Medulla oblongata (tissue), 1 donor: ENCODE measurements at regions not wholly inside any gene's neighbourhood (a gene's known extent, or its start where the extent isn't known, plus 50 kb on each side); places are given as distances from the start of the nearest gene placed in this dataset.
A peak's percentile ranks its signal among the peaks of the same experiment; 100 is the strongest.

Experiments
- DNase-seq: peaks from one replicate; pipeline ENCODE4 v3.0.0-alpha.2; 2015; ENCODE audit errors: extremely low spot score

- DNase-seq, result peak; percentile 81
These were observed 131.6 kb downstream of the AQP9 start for GRCh38 chr15:58269455-58270414.

DNA sequence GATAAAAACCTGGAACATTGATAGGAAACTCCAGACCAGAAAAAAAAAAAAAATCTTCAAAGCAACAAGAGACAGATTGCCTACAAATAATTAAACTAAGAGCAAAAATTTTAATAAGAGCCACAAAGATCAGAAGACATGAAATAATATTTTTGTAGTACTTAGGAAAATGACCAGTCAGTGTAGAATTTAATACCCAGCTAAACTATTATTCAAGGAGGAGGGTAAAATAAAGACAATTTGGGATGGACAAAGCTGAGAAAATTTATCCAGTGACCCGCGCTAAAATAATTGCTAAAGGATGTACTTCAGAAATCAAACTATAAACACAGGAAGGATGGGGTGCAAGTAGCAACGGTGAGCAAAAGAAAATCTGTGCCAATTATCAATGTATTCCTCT lies 133.2 kb downstream of the AQP9 start:
- no peak for DNase-seq

DNA sequence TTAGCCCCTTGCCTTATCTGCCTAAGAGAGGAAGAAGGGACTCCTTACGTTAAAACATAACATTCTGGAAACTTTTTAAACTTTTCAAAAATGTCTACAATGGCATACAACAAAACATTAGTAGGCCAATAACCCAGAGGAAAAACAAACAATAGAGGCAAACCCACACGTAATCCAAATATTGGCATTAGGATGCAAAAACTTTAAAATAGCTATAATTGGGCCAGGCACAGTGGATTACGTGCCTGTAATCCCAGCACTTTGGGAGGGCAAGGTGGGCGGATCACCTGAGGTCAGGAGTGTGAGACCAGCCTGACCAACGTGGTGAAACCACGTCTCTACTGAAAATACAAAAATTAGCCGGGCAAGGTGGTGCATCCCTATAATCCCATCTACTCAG lies 134.9 kb downstream of the AQP9 start:
- no peak for DNase-seq

- no peak for DNase-seq
These were observed 136.7 kb downstream of the AQP9 start for GRCh38 chr15:58274885-58275284.

DNA sequence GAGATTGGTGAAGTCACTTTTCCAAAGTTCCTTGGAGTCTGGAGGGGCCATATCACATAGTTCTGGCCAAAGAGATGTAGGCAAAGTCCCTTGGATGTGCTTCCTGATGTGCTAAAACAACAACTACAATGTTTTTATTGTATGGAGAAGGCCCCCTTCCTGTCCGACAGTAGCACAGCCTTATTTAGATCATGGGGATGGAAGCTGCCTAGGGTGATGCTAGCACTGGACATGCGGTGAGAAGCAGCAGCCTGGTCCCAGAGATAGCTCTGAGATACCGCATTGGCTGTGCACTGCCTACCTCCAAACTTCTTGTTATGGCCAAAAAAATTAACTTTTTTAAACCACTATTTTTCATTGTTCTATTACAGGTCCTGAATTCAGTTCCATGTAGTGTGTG lies 137.6 kb downstream of the AQP9 start:
- DNase-seq, result no peak

GRCh38 chr15:58276924-58277323 lies 138.7 kb downstream of the AQP9 start:
- no peak for DNase-seq

DNA sequence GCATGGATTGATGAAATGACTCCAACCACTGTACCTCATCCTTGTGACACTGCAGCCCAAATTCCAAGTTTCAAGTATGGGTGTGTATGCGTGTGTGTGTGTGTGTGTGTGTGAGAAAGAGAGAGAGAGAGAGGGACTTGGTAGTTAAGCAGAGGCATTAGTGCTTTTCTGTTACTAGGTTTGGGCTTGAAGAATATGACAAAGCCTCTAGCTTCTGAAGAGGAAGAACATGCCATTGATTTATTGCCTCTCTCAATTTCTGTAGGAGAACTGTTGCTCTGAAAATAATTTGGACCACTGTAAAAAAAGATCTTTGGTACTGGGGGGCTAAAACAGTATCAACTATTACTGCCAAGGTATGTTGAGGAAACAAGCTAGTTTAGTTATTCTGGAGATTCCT lies 139.2 kb downstream of the AQP9 start:
- no peak for DNase-seq

GRCh38 chr15:58279106-58279505 lies 140.9 kb downstream of the AQP9 start:
- no peak for DNase-seq

DNA sequence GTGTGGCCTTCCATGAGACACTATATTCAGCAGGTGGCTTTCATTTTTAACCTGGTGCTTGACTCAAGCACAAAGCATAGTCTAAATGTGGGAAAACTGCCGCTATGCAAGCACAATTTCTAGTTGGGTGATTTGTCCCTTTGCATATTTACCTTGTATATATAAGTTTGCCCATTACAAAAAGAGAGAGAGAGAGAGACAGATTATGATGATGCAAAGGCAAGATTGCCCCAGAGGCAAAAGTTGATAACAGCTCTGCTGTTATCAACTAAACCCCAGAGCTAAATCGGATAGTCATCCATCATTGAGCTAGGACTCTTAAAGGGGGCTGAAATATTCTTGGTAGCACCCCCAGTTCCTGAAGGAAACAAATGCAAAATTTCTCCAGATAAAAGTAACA lies 141.5 kb downstream of the AQP9 start:
- DNase-seq, result no peak

DNA sequence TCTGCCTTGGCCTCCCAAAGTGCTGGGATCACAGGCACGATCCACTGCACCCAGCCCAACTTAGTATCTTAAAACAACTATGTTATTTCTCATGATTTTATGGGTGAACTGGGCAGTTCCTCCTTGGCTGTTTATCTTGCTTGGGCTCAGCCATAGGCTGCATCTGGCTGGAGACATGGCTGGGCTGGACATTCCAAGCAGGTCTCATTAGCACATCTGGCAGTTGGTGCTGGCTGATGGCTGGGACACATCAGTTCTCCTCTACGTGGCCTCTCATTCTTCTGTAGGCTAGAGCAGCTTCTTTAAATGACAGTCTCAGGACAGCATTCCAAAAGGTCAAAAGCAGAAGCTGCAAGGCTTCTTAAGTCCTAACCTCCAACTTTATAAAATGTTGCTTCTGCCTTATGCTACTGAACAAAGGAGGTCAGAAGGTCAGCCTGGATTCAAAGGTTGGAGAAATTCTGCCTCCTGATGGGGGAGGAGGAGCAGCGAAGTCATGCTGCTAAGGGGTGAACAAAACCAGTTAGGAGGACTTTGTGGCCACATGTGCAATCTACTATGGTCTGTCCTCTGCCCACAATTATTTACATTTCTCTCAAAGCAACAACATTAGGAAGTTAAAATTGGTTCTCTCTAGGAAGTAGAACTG lies 144.0 kb downstream of the AQP9 start:
- no peak for DNase-seq

- no peak for DNase-seq
These were observed 145.1 kb downstream of the AQP9 start for GRCh38 chr15:58283302-58283701.

DNA sequence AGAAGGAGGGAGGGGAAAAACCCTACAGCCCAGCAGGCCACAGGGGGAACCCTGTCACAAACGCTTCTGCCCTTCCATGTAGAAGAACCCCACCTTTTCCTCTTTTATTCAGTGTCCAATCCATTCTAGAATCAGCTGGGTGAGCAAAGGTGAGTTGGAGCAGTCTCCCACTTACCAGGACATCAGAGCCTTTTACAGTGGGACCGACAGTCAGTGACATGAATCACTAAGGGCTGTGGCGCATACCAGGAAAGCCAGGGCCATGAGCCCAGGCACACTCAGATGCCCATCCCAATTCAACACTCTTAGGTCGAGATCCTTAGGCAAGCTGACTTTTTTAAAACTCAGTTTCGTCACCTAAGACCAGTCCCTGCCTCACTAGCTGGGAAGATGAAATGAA lies 146.1 kb downstream of the AQP9 start:
- DNase-seq, result no peak

DNA sequence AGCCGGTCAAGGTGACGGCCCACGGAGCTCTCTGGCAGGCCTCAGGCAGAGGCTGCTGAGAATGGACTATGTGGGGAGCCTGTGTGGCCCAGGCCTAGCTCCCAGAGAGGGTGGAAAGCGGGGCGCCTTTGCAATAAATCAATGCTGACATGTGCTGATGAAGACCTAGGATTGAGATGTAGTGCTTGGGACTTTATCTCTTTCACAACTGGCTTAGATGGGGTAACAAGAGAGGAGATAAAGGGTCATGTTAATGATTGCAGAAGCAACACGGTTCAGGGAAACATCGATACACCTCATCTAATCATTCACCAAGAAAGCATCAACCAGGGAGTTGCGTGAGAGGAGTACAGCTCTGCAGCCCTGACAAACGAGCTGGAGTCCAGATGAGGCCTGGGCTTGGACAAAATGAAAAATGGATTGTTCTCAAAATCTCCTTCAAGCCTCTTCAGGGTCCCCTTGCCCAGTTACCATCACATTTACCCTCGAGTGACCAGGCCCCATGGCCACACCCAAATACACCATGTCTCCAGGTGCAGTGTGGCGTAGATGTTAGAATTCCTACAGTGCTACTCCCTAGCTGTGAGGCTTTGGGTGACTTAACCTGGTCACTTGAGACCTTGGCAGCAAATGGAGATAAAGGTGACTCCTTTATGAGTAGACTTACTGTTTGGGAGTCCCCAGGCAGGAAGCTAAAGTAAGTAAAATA lies 146.4 kb upstream of the LIPC start:
- DNase-seq, result no peak

- no peak for DNase-seq
These were observed 145.9 kb upstream of the LIPC start for GRCh38 chr15:58285921-58286278.

DNA sequence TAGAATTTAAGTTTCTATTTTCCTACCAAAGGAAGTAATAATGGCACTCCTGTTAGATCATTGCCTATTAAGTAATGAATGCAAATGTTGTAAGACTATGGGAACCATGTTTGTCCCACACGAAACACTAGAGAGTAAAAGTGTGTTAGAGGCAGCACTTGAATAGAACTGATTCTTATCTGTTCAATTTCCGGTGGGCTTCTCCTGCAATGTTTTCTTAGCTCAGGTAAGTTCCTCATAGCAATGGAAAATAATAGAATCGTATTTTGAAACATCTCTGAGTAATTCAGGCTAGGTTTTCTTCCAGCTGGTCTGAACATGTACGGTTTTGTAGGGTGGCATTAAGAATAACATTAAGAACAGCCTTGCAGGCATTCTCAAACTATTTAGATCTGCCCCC lies 145.3 kb upstream of the LIPC start:
- DNase-seq, result no peak

- DNase-seq, result no peak
These were observed 143.9 kb upstream of the LIPC start for GRCh38 chr15:58287891-58288290.

DNA sequence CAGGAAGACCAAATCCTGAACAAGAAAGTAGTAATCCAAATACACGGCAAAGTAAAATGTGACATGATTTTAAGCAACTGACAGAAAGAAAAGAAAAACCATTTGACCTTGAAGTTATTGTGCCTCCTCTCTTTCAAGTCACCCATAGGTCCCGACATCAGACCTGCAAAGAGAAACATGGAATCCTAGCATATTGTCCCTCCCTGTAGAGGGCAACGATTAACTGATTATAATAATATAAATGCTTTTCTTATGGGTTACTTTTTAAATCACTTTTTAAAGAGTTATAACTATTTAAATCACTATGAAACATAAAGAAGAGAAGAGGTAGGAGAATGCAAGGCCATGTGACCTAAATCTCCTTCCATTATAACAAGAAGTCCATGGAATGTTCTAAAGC lies 143.2 kb upstream of the LIPC start:
- DNase-seq, result no peak

- DNase-seq, result no peak
These were observed 139.9 kb upstream of the LIPC start for GRCh38 chr15:58291848-58292247.

DNA sequence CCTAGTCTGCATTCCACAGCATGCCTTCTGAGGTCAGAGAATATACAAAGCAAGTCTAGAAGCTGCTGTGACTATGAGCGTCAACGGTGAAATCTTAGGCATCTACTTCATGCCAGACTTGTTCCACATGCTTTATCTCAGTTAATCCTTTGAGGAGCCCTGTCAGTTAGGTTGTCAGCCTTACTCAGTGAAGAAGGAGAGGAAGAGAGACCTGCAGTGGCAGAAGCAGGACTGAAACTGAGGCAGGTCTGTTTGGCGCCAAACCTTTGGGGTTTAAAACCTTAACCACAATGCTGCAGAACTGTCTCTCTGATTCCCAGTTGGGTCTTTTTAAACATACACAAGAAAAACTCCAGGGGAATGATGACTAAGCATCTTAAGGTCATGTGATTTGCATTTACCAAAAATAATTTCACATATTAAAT lies 139.0 kb upstream of the LIPC start:
- no peak for DNase-seq

- DNase-seq, result no peak
These were observed 137.9 kb upstream of the LIPC start for GRCh38 chr15:58293622-58294550.

DNA sequence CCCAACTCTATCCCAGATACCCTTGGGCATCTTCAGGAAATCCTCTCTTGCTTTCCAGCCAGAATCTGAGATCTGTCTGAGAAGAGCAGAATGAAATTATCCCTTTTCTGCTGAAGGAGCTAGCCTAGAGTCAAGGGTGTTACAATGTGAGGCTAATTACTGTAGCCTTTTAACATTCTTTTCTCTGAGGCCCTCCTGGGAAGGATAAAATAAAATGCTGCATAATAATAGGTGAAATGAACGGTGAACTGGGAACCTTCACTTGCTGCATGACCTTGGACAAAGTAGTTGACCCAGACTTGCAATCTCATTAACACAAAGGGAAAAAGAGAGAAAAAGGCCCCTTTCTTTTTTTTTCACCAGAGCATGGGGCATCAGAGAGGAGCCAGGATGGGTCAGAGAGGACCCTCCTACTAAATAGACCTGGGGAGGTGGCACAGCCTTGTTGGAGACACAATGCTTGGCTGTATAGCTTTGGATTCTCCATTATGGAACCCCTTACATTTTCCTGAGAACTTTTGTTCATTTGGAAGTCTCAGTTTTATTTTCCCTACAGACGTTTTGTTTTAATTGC lies 137.0 kb upstream of the LIPC start:
- DNase-seq, result no peak
